ENCODE measurements at regions not wholly inside any gene's neighbourhood (a gene's known extent, or its start where the extent isn't known, plus 50 kb on each side); places are given as distances from the start of the nearest gene placed in this dataset.
"Not testable (repeated sequence)": the region's sequence is repeated elsewhere in the genome, so short reads cannot be mapped to it uniquely, and the experiment has no call there.

GRCh38 chr6:27748661-27749060, 163.5 kb downstream of the OR2B2 start:
- DNase-seq = no peak
- intact Hi-C loops (cut with DNase I) = no loop called here

GRCh38 chr6:27747637-27748036, 164.6 kb downstream of the OR2B2 start:
- intact Hi-C loops (cut with DNase I) = no loop called here

DNA sequence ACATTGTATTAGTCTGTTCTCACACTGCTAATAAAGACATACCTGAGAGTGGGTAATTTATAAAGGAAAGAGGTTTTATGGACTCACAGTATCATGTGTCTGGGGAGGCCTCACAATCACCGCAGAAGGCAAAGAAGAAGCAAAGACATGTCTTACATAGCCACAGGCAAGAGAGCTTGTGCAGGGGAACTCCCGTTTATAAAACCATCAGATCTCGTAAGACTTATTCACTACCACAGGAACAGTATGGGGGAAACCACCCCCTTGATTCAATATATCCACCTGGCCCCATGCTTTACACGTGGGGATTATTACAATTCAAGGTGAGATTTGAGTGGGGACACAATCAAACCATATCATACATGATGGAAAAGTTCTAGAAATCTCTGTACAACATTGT, 165.3 kb downstream of the OR2B2 start:
- DNase-seq; intact Hi-C loops (cut with DNase I): not testable (repeated sequence)

More at GRCh38 chr6:27747637-27748036, 164.6 kb downstream of the OR2B2 start:
- DNase-seq = no peak

- intact Hi-C loops (cut with DNase I) = no loop called here
- no peak for DNase-seq
Observed at GRCh38 chr6:27743787-27744186, 168.4 kb downstream of the OR2B2 start.

DNA sequence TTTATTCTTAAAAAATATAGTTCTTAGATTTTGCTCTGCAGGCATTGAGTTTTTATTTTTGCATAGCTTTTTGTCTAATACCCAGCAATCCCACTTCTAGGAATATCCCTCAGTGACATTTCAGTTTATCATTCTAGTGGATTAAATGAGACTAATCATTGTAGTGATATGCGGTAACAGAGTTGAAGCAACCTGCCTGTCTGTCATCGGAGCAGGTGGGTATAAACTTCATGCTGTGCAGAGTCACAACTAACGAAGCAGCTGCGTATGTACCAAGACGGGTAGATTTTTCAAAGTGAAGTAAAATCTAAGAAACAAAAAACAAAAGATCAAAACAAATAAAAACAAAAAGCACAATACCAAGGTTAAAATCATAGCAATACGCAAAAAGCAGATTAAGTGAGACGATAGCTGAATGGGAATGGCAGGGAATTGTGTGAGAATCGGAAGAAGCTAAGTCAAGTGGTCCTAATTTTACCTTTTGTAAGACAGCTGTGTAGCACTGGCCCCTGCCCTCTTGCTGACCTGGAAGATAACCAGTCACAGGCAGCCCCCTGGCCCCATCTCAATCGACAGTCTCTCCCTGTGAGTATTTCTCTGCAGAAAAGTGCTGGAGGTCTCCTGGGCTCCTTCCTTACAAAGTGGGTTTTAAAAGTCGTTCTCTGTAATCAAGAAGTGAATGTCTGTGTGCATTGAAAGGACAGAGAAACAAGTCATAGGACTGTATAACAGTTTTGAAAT, 169.2 kb downstream of the OR2B2 start:
- no peak for DNase-seq
- intact Hi-C loops (cut with DNase I) = no loop called here

- intact Hi-C loops (cut with DNase I) = not testable (repeated sequence)
Observed at GRCh38 chr6:27739902-27740301, 172.3 kb downstream of the OR2B2 start.

DNA sequence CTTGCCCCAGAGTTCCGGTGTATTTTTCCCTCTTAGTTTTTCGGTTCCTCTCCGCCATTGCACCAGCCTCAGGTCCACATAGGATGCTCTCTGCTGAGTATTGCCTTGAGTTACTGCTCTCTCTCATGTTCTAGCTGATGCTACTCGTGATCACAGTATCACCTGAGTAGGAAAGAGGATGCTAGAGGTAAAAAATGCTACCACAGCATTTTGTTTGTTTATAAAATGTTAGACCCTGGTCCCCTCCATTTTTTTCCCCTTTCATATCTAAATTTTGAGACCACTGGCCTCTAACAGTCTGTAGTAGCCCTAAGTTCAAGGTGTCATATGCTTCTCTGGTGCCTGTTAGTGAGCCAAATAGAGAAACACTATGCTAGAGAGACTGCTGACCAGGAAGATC, 175.5 kb downstream of the OR2B2 start:
- intact Hi-C loops (cut with DNase I) = no loop called here
- DNase-seq = no peak

More at GRCh38 chr6:27739902-27740301, 172.3 kb downstream of the OR2B2 start:
- DNase-seq = not testable (repeated sequence)

DNA sequence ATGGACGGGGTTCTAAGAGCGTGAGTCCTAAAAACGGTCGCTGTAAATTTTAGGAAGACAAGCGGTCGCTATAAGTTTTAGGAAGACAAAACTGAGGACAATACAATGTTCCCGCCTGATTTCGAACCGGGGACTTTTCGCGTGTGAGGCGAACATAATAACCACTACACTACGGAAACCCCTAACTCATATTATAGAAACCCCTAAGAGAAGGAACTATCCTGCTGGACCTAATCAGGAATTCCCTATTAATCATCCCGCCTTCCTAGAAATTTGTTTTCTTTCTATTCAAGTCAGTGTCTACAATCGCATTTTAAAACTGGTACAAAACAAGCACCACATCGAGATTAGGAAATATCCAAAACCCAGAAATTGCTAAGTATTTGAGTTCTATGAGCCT, 183.8 kb downstream of the OR2B2 start:
- DNase-seq = no peak
- intact Hi-C loops (cut with DNase I) = no loop called here

- no peak for DNase-seq
- intact Hi-C loops (cut with DNase I) = no loop called here
Observed at GRCh38 chr6:27726619-27727023, 185.6 kb downstream of the OR2B2 start.

DNA sequence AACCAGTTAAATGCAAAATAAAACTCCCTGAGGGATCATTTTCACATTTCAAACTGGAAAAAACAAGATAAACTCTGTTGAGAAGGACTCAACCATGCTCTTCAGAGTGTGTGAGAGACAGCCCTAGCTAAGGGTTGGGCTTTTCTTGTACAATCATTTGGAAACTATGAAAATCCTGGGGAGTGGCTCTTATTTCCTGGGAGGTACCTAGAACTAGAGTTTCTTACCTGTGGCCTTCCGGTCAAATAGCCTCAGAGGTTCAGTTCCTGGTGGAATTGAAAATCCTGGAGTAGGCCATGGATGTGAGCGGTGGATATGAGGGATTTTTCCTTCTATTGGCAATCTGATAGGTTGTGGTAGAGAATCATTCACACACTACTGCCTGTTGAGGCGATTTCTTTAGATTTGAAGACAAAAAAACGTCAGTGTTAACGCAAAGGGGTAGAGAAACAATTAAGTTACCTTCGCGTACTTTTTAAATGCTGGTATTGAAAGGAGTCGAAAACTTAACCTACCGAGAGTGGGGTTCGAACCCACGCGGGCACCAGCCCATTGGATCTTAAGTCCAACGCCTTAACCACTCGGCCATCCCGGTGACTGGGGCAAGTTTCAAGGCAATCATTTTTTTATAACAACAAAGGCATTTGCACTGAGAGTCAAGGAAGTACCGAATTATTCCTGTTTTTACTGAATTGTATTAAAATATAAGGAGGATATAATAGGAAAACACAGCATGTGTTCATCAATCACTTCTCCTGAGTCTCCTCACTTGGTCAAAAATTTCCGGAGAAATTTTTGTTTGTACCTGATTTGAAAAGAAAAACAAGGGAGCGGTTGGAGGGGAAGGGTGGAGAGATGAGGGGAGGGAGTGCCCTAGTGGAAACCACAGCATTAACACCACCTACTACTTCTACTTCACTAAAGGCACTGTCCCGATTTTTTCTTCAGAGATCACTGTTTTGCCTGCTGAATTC, 191.3 kb downstream of the OR2B2 start:
- intact Hi-C loops (cut with DNase I) = no loop called here

GRCh38 chr6:27719039-27719438, 193.2 kb downstream of the OR2B2 start:
- intact Hi-C loops (cut with DNase I); DNase-seq: not testable (repeated sequence)

More for the DNA sequence above, 191.3 kb downstream of the OR2B2 start:
- no peak for DNase-seq

- intact Hi-C loops (cut with DNase I) = no loop called here
- DNase-seq = no peak
Observed at GRCh38 chr6:27706431-27706830, 205.8 kb downstream of the OR2B2 start.

GRCh38 chr6:27700337-27700736, 211.9 kb downstream of the OR2B2 start:
- DNase-seq = no peak
- intact Hi-C loops (cut with DNase I) = no loop called here

GRCh38 chr6:27694547-27694874, 217.7 kb downstream of the OR2B2 start:
- DNase-seq = no peak
- intact Hi-C loops (cut with DNase I) = no loop called here

GRCh38 chr6:27693766-27694546, 218.2 kb downstream of the OR2B2 start:
- DNase-seq = peak in 4 of 10 donors; percentile 21 to 84 (median 28)
- intact Hi-C loops (cut with DNase I) = no loop called here

GRCh38 chr6:27692133-27692532, 219.2 kb upstream of the ZNF184 start:
- intact Hi-C loops (cut with DNase I) = not testable (repeated sequence)

GRCh38 chr6:27688014-27688586, 215.2 kb upstream of the ZNF184 start:
- intact Hi-C loops (cut with DNase I) = loop anchor here (2.0 to 10.0 kb wide), 3 partner anchors 65 to 513 kb away; no protein-coding TSS in a partner anchor
- DNase-seq = peak; percentile 53 to 95 (median 70)

More at GRCh38 chr6:27692133-27692532, 219.2 kb upstream of the ZNF184 start:
- not testable (repeated sequence) for DNase-seq

GRCh38 chr6:27687154-27688013, 214.5 kb upstream of the ZNF184 start:
- DNase-seq = peak; percentile 67 to 97 (median 82)
- intact Hi-C loops (cut with DNase I) = loop anchor here (2.0 to 10.0 kb wide), 3 partner anchors 65 to 513 kb away; no protein-coding TSS in a partner anchor

GRCh38 chr6:27685279-27685678, 212.4 kb upstream of the ZNF184 start:
- intact Hi-C loops (cut with DNase I) = loop anchor here (5.0 to 10.0 kb wide), 2 partner anchors 168 to 510 kb away; no protein-coding TSS in a partner anchor
- DNase-seq = no peak

Measured in posterior cingulate gyrus (tissue), 11 donors.